Caki2 (cell line): ENCODE measurements at regions not wholly inside any gene's neighbourhood (a gene's known extent, or its start where the extent isn't known, plus 50 kb on each side); places are given as distances from the start of the nearest gene placed in this dataset.
"Not testable (repeated sequence)": the region's sequence is repeated elsewhere in the genome, so short reads cannot be mapped to it uniquely, and the experiment has no call there.

Experiments
- DNase-seq: peaks from one replicate; pipeline ENCODE4 v3.0.0-alpha.2; 2015; ENCODE audit warnings: low read depth
- in situ Hi-C: cut with HindIII; loops from 2 replicates; pipeline ENCODE4 v1.10.0; 2016; ENCODE audit warnings: low sequenced_read_pairs, low pct_unique_long_range_greater_than_20kb, mixed read lengths

DNA sequence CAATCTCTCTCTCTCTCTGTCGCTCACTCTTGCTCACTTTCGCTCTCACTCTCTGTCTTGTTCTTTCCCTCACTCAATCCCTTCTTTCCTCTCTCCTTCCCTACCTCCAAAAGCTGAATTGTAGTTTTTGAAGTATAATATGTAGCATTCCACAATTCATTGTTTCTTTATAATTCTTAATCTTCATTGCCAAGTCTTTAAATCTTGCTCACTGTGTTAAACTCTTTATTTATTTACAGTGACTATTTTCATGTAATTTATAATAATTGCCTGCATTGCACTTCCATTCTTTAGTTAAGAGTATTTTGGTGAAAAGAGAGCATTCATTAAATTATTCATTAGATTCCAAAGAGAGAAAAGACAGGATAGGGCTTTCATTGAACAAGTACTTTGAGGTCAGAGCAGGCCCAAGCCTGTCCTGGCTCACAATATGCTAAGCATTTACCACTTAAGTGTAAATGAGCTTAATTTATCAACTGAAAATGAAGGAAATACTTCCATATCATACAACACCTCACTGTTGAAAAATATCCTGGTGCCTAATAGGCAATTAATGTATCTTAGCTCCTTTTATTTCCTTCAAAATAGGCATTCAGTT lies 257.4 kb upstream of the SLITRK1 start:
- in situ Hi-C loops = no loop called here
- DNase-seq = no peak

DNA sequence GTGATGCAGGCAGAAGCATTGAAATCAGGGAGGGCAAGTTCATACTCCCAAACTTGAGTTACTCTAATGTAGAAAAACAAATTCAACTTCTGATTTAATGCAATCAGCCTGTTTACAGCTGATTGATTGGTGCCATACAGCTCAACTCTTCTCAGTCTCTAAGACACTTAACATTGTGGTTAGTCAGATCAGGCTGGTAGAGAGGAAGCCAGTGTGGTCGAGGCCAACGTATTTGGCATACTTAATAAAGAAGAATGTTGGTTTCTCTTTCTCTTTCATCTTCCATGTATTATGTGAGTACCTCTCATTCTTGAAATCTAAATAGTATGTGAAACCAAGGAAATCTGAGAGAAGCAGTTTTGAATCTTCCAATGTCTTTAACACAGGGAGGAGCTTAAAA lies 255.0 kb upstream of the SLITRK1 start:
- in situ Hi-C loops = no loop called here
- no peak for DNase-seq

- in situ Hi-C loops = no loop called here
- no peak for DNase-seq
These were observed 254.3 kb upstream of the SLITRK1 start for GRCh38 chr13:84136582-84136981.

- in situ Hi-C loops = no loop called here
- DNase-seq = no peak
These were observed 250.2 kb upstream of the SLITRK1 start for GRCh38 chr13:84132491-84132890.

DNA sequence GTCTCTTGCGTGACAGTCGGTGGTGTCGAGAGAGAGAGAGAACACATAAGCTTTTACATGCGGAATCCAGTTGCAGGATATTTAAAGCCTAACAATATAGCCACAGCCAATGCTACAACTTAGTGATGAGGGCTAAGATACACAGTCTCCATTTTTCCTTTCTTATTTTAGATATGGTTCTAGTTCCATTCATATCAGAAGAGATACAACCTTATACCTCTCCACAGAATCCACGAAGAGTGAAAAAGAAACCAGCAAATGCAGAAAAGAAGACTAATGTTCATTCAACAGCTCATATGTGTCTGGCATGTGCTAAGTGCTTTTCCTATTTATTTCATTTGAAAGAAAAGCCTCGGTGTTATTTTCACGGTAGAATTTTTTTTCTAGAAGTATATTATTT lies 249.0 kb upstream of the SLITRK1 start:
- DNase-seq = no peak
- in situ Hi-C loops = no loop called here

GRCh38 chr13:84130495-84131114 lies 248.3 kb upstream of the SLITRK1 start:
- no peak for DNase-seq
- in situ Hi-C loops = no loop called here

GRCh38 chr13:84129966-84130365 lies 247.7 kb upstream of the SLITRK1 start:
- DNase-seq = no peak
- in situ Hi-C loops = no loop called here

GRCh38 chr13:84127597-84128128 lies 245.4 kb upstream of the SLITRK1 start:
- DNase-seq = no peak
- in situ Hi-C loops = no loop called here

DNA sequence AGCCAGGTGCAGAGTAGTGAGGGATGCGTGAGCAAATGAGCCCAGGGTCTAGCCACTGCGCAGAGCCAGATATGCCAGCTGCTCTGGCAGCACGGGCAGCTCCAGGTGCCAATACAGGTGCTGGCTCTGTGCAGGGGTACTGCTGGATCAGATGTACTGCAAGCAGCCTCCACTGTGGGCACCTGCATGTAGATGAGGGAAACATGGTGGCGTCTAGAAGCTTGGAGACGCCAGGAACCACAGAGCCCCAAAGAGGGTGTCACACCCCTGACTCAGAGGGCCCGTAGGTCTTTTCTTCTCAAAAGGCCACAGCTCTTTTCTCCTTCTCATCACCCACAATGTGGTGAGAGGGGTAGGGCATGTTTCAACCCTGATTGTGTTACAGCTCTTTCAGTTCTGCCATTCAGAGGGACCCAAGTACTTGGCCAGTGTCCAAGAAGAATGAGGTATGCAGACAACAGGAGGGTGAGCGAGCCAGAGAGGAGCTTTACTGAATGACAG lies 244.4 kb upstream of the SLITRK1 start:
- in situ Hi-C loops = no loop called here
- DNase-seq = no peak

DNA sequence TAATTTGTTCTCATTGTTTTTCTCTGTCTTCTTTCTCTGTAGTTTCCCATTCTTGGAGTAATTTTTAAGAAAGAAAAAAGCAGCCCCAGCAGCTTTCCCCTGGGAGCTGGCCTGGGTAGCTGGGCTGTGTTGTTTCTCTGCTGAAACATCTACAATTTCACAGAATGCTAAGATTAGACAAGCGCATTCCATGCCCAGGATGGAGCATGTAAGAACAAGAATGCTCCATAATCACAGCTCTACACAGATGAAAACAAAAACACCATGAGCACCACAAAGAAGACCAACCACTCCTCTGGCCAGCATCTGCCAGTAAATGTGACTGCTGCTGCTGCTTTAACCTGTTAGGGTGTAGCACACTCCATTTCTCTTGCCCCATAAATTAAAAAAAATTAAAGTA lies 239.2 kb upstream of the SLITRK1 start:
- DNase-seq = no peak
- in situ Hi-C loops = no loop called here

DNA sequence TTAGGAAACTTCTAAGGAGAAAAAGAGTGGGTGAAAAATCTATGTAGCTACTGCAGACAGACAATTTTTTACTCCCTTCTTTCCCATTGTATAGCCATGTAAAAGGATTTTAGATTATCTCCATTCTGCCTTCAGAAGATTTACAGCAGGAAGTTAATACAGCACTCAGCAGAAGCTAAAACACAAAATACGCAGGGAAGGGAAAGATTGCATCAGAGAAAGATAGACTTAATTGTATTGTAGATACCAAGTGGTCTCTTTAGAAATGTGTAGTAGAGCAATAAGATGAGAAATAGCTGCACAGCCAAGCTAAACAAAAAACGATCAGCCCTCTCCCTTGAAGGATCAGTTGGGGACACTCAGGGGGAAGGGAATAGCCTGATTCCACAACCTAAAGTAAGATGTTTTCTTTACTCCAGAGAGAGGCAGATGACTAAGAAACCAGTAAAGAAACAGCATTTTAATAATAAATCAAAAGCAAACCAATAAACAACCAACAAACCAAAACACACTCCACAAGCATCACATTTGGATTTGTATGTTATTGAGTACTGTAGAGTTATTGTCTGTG lies 236.7 kb upstream of the SLITRK1 start:
- DNase-seq = no peak
- in situ Hi-C loops = no loop called here

DNA sequence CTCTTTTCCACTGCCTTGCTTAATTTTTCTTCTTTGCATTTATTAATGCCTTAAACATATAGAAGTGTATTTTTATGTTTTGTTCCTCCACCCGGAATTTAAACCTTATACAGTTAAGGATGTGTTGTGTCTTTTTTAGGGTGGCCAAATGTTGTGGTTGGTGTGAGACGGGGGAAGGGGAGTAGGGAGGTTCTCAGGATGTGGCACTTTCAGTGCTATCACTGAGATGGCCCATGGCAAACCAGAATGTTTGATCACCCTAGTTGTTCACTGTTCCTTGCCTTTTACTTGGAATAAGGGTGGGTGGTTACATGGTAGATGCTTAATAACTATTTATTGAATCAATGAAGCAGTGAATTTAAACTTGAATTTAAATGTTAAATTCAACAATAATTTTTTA lies 216.0 kb upstream of the SLITRK1 start:
- DNase-seq = no peak
- in situ Hi-C loops = no loop called here

- no peak for DNase-seq
- in situ Hi-C loops = no loop called here
These were observed 214.9 kb upstream of the SLITRK1 start for GRCh38 chr13:84097148-84097547.

GRCh38 chr13:84096216-84096615 lies 213.9 kb upstream of the SLITRK1 start:
- DNase-seq = no peak
- in situ Hi-C loops = no loop called here

DNA sequence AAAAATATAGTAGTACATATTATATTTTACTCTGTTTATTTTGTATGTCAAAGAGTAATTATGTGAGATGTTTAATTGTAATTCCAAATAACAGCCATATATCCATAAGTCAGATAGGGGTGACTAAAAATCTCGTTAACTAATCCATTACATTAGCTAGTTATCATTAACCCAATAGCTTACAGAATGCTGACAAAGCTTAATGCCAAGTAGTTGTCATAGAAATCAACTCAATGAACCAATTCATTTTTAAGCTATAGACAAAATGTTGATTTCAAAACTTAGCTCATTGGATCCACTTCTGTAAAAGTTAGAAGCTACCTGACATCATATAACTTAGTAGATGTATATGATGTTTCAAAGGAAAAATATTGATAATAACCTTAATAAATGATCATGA lies 206.7 kb upstream of the SLITRK1 start:
- DNase-seq = no peak
- in situ Hi-C loops = no loop called here

DNA sequence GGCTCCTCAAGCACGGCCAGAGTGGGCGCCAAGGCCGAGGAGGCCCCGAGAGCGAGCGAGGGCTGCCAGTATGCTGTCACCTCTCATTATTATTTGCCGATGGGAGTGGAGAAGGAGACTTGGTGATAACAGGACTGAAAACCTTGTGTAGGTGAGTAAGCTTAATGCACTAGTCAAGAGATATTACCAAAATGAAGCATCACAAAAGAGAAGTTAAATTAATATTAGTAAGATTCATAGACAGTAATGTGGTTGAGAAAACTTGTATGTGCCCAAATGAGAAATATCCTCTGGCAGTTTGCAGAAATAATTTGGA lies 204.5 kb upstream of the SLITRK1 start:
- no peak for DNase-seq
- in situ Hi-C loops = no loop called here

GRCh38 chr13:84086098-84086846 lies 204.0 kb upstream of the SLITRK1 start:
- in situ Hi-C loops, DNase-seq: not testable (repeated sequence)

GRCh38 chr13:84082462-84082861 lies 200.2 kb upstream of the SLITRK1 start:
- no peak for DNase-seq
- in situ Hi-C loops = no loop called here
